ENCODE measurements at regions not wholly inside any gene's neighbourhood (a gene's known extent, or its start where the extent isn't known, plus 50 kb on each side); places are given as distances from the start of the nearest gene placed in this dataset.

GRCh38 chr10:130372222-130372621 is 236.0 kb downstream of the GLRX3 start:
- no peak for DNase-seq

DNA sequence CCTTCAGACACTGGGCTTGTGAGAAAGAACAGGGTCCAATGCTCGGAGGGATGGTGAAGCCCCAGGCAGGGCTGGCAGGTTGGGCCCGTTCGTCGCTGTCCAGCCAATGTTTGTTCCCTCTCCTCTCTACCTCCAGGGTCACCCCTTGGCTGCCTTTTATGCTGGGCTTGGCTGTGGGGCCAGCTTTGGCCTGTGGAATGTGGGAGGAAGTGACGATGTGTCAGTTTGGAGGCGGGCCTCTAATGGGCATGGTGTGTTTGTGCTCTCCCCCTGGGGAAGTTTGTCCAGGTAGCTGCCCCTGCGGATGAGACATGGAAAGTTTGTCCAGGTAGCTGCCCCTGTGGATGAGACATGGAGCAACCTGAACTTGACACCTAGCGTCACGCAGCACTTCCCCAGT is 236.7 kb downstream of the GLRX3 start:
- no peak for DNase-seq

- no peak for DNase-seq
Observed at GRCh38 chr10:130377986-130378540, 241.9 kb downstream of the GLRX3 start.

GRCh38 chr10:130378556-130379400 is 242.6 kb downstream of the GLRX3 start:
- DNase-seq = no peak

GRCh38 chr10:130380056-130380455 is 243.9 kb downstream of the GLRX3 start:
- no peak for DNase-seq

GRCh38 chr10:130382031-130382430 is 245.8 kb downstream of the GLRX3 start:
- no peak for DNase-seq

GRCh38 chr10:130387936-130388580 is 251.9 kb downstream of the GLRX3 start:
- no peak for DNase-seq

GRCh38 chr10:130388746-130389145 is 252.6 kb downstream of the GLRX3 start:
- DNase-seq = no peak

DNA sequence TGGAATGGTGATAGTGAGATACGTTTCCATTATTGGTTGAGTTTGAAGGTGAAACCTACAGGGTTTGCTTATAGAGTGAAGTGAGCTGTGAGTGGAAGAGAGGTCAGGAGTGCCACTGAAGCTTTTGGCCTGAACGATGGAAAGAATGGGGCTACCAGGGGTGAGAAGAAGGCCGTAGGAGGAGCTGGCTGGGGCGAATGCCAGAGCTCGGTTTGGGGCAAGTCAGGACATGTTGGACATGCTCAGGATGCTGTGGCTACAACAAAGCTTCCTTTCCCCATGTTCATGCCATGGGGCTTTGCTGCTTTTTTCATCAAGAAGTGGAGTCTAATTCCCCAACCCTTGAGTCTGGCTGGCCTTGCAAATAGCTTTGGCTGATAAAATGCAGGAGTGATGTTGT is 253.7 kb downstream of the GLRX3 start:
- DNase-seq = no peak

GRCh38 chr10:130392031-130392430 is 255.8 kb downstream of the GLRX3 start:
- DNase-seq = no peak

DNA sequence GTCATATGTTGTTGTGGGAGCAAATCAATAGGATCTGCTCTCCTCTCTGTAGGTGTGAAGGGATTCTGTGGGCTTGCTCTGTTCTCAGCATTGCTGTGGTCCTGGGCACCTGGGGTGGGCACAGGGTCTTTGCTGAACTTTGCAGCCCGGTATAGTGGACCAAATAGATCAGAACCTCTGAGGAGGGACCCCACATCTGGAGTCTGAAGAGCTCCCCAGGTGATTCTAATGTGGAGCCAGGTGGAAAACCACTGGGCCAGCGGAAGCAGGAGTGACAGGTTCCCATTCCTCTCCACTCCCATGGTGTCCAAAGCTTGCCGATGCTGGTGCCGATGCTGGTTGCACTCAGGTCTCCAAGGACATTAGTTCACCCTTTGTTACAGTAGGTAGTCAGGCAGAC is 257.2 kb downstream of the GLRX3 start:
- DNase-seq = no peak

DNA sequence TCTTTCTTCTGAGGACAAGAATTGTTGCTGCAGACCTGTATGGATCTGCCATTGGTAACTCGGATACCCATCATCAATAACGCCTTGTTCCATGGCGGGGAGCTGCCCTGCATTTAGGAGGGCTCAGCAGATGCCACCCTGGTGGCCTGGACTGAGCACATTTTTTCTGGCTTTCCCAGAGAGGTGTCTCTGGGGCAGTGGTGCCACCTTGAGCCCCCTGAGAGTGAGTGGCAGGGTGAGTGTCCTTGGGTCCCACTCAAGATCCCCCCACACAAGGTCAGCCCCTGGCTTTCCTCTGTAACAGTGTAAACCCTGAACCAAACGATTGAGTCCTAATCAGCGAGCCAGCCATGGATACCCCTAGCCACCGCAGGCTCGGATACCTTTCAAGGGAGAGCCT is 258.6 kb downstream of the GLRX3 start:
- DNase-seq = no peak

- no peak for DNase-seq
Observed at GRCh38 chr10:130395248-130395936, 259.2 kb downstream of the GLRX3 start.

DNA sequence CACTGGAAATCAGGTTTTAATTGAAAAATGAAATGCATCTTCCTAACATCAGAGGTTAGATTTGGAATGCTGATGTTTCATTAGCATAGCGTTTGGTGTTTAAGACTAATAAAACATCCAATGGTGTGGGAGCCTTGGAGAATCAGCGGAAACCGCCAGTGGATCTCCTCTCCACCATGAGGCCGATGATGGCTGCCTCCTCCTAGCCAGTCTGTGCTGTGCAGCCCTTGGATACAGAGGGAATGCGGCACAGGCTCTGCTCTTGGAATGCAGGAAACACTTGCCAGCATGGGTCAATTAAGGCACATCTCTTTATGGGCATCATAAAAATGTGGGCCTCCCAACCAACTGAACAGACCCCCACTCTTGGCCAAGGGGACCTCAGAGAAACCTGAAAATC is 259.9 kb downstream of the GLRX3 start:
- DNase-seq = no peak

GRCh38 chr10:130398090-130398994 is 262.2 kb downstream of the GLRX3 start:
- no peak for DNase-seq

DNA sequence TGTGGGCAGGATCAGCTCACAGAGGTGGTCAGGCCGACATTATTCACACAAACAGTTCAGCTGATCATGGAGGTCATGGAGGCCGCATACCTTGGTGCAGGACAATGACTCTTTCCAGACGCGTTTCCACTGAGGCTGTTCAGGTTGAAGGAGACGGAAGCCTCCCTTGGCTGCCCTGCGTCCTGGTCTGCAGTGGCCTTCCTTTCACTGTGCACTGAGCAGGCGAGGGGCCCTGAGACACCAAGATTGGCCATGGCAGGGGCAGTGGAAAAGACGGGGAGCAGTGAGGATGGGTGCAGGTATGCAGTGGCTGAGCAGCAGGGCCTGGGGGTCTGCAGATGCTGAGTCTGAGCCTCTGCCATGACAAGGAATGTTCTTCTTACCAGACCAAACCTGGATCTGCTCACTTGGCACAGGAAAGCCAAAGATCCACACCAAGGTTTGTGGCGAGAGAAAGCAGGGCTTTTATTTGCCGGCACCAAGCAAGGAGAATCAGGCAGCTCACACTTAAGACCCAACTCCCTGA is 263.3 kb downstream of the GLRX3 start:
- no peak for DNase-seq

- no peak for DNase-seq
Observed at GRCh38 chr10:130400890-130401289, 264.7 kb downstream of the GLRX3 start.

GRCh38 chr10:130401860-130402765 is 265.9 kb downstream of the GLRX3 start:
- DNase-seq = no peak

- no peak for DNase-seq
Observed at GRCh38 chr10:130403153-130404075, 267.2 kb downstream of the GLRX3 start.

Data from suppressor macrophage (primary cell).